ENCODE measurements at regions not wholly inside any gene's neighbourhood (a gene's known extent, or its start where the extent isn't known, plus 50 kb on each side); places are given as distances from the start of the nearest gene placed in this dataset.

- TF ChIP-seq, protein P1, sequence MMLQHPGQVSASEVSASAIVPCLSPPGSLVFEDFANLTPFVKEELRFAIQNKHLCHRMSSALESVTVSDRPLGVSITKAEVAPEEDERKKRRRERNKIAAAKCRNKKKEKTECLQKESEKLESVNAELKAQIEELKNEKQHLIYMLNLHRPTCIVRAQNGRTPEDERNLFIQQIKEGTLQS (IDR thresholded peaks at IDR 0.05) = no peak
- no peak for TF ChIP-seq ZFX (IDR thresholded peaks at IDR 0.05)
- TF ChIP-seq, protein P2, sequence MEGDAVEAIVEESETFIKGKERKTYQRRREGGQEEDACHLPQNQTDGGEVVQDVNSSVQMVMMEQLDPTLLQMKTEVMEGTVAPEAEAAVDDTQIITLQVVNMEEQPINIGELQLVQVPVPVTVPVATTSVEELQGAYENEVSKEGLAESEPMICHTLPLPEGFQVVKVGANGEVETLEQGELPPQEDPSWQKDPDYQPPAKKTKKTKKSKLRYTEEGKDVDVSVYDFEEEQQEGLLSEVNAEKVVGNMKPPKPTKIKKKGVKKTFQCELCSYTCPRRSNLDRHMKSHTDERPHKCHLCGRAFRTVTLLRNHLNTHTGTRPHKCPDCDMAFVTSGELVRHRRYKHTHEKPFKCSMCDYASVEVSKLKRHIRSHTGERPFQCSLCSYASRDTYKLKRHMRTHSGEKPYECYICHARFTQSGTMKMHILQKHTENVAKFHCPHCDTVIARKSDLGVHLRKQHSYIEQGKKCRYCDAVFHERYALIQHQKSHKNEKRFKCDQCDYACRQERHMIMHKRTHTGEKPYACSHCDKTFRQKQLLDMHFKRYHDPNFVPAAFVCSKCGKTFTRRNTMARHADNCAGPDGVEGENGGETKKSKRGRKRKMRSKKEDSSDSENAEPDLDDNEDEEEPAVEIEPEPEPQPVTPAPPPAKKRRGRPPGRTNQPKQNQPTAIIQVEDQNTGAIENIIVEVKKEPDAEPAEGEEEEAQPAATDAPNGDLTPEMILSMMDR (IDR thresholded peaks at IDR 0.05 in 2 of 3, conservative IDR thresholded peaks at IDR 0.05 in 1 of 3; ENCODE audit: borderline replicate concordance in 1 of 3, insufficient read depth in 1 of 3, low read depth in 2 of 3, low read length in 2 of 3) = no peak
- no peak for TF ChIP-seq POLR2A (IDR thresholded peaks at IDR 0.05; ENCODE audit: borderline replicate concordance, extremely low read depth, insufficient read depth, insufficient read length)
- no peak for TF ChIP-seq JUND (IDR thresholded peaks at IDR 0.05)
- TF ChIP-seq EZH2phosphoT487 (IDR thresholded peaks at IDR 0.05; ENCODE audit: borderline replicate concordance) = no peak
- no peak for TF ChIP-seq TCF7L2 (IDR thresholded peaks at IDR 0.05; ENCODE audit: borderline replicate concordance, extremely low read depth, insufficient read depth, insufficient read length)
- TF ChIP-seq POLR2AphosphoS5 (IDR thresholded peaks at IDR 0.05; ENCODE audit: low read depth, low read length) = no peak
- TF ChIP-seq CEBPB (IDR thresholded peaks at IDR 0.05; ENCODE audit: low read depth) = no peak
- no peak for TF ChIP-seq RAD21 (IDR thresholded peaks at IDR 0.05; ENCODE audit: low read depth)
- no peak for TF ChIP-seq SRF (IDR thresholded peaks at IDR 0.05; ENCODE audit: low read depth)
- TF ChIP-seq SP1 (IDR thresholded peaks at IDR 0.05; ENCODE audit: low read depth) = no peak
Observed at GRCh38 chr4:180372691-180373090, 1870.5 kb upstream of the TENM3 start.

Data from HCT116 (cell line).